Left cardiac atrium (tissue), 4 donors: ENCODE measurements at regions not wholly inside any gene's neighbourhood (a gene's known extent, or its start where the extent isn't known, plus 50 kb on each side); places are given as distances from the start of the nearest gene placed in this dataset.
A peak's percentile ranks its signal among the peaks of the same experiment; 100 is the strongest.

Experiments
- ATAC-seq, 2 donors: fragments of 200-7000 bp; cut with Tn5 transposase; one replicate each; pipeline ENCODE4 v1.9.1; 2020; ENCODE audit warnings: mild to moderate bottlenecking in 2 of 2, moderate library complexity in 2 of 2
- DNase-seq: peaks from one replicate; pipeline ENCODE4 v3.0.0-alpha.2; 2020
- intact Hi-C, 2 donors: fragments of 100-400 bp; cut with DNase I; formaldehyde crosslinking; loops; one replicate each; pipeline versions ENCODE4 v1.14.1 to v1.15.1; 2022 to 2023
- donor health status: DM: no; HTN: yes; CAD: no.
- donor health status: DM: no; HTN: yes; CAD: no; lungs with severe emphysema.
- donor health status: DM: yes; HTN: yes; CAD: no.
- donor health status: Dilated cardiomyopathy.

GRCh38 chr5:116827078-116827477, 252.5 kb upstream of the SEMA6A start:
- ATAC-seq (no peak), DNase-seq (no peak)
- intact Hi-C loops, result no loop called here

GRCh38 chr5:116825486-116825885, 250.9 kb upstream of the SEMA6A start:
- ATAC-seq (no peak), DNase-seq (no peak)
- intact Hi-C loops, result no loop called here

- DNase-seq, result no peak
- ATAC-seq, result no peak
- intact Hi-C loops, result no loop called here
These were observed 250.3 kb upstream of the SEMA6A start for GRCh38 chr5:116824751-116825438.

GRCh38 chr5:116814626-116815385, 240.2 kb upstream of the SEMA6A start:
- DNase-seq (no peak), ATAC-seq (no peak)
- intact Hi-C loops, result no loop called here

- DNase-seq (no peak), ATAC-seq (no peak)
- intact Hi-C loops, result no loop called here
These were observed 239.3 kb upstream of the SEMA6A start for GRCh38 chr5:116813906-116814305.

GRCh38 chr5:116813356-116813755, 238.7 kb upstream of the SEMA6A start:
- intact Hi-C loops, result no loop called here
- ATAC-seq, result no peak
- DNase-seq, result no peak

- intact Hi-C loops, result no loop called here
- DNase-seq (no peak), ATAC-seq (no peak)
These were observed 236.3 kb upstream of the SEMA6A start for GRCh38 chr5:116810951-116811350.

GRCh38 chr5:116806836-116807235, 232.2 kb upstream of the SEMA6A start:
- DNase-seq, result no peak
- ATAC-seq, result no peak

GRCh38 chr5:116799401-116799800, 224.8 kb upstream of the SEMA6A start:
- intact Hi-C loops, result no loop called here
- ATAC-seq, result no peak

More at GRCh38 chr5:116806836-116807235, 232.2 kb upstream of the SEMA6A start:
- intact Hi-C loops, result no loop called here

GRCh38 chr5:116795189-116795588, 220.6 kb upstream of the SEMA6A start:
- DNase-seq, result no peak
- ATAC-seq, result no peak
- intact Hi-C loops, result no loop called here

More at GRCh38 chr5:116799401-116799800, 224.8 kb upstream of the SEMA6A start:
- no peak for DNase-seq

GRCh38 chr5:116789522-116789921, 214.9 kb upstream of the SEMA6A start:
- ATAC-seq, result no peak
- intact Hi-C loops, result no loop called here

GRCh38 chr5:116788851-116789403, 214.3 kb upstream of the SEMA6A start:
- intact Hi-C loops, result no loop called here
- DNase-seq (no peak), ATAC-seq (peak; percentile 61 to 84)

More at GRCh38 chr5:116789522-116789921, 214.9 kb upstream of the SEMA6A start:
- DNase-seq, result no peak

GRCh38 chr5:116787570-116787969, 212.9 kb upstream of the SEMA6A start:
- intact Hi-C loops, result no loop called here
- DNase-seq (no peak), ATAC-seq (no peak)

- DNase-seq (no peak), ATAC-seq (no peak)
- intact Hi-C loops, result no loop called here
These were observed 210.5 kb upstream of the SEMA6A start for GRCh38 chr5:116785106-116785505.

- ATAC-seq, result no peak
- no peak for DNase-seq
- intact Hi-C loops, result no loop called here
These were observed 205.2 kb upstream of the SEMA6A start for GRCh38 chr5:116779846-116780245.

- intact Hi-C loops, result no loop called here
- no peak for ATAC-seq
- no peak for DNase-seq
These were observed 204.1 kb upstream of the SEMA6A start for GRCh38 chr5:116778651-116779280.

GRCh38 chr5:116778032-116778431, 203.4 kb upstream of the SEMA6A start:
- no peak for DNase-seq
- peak in 1 of 2 donors; percentile 38 for ATAC-seq
- intact Hi-C loops, result no loop called here

- DNase-seq (no peak), ATAC-seq (no peak)
- intact Hi-C loops, result no loop called here
These were observed 199.3 kb upstream of the SEMA6A start for GRCh38 chr5:116773926-116774325.

- DNase-seq, result no peak
- intact Hi-C loops, result no loop called here
- no peak for ATAC-seq
These were observed 198.2 kb upstream of the SEMA6A start for GRCh38 chr5:116772806-116773205.

- DNase-seq, result no peak
- peak in 1 of 2 donors; percentile 57 for ATAC-seq
- intact Hi-C loops, result no loop called here
These were observed 197.5 kb upstream of the SEMA6A start for GRCh38 chr5:116772152-116772501.
